HEK293T (cell line): ENCODE measurements at regions not wholly inside any gene's neighbourhood (a gene's known extent, or its start where the extent isn't known, plus 50 kb on each side); places are given as distances from the start of the nearest gene placed in this dataset.
"Not testable (repeated sequence)": the region's sequence is repeated elsewhere in the genome, so short reads cannot be mapped to it uniquely, and the experiment has no call there.

Experiments
- BHLHE40 ChIP-seq: fragments of 450-650 bp; IDR thresholded peaks from 2 replicates; pipeline ENCODE4 v1.6.1; 2016; ENCODE audit warnings: mild to moderate bottlenecking, moderate library complexity, borderline replicate concordance
- ZNF384 ChIP-seq: fragments of 450-650 bp; IDR thresholded peaks from 2 replicates; pipeline ENCODE4 v1.6.1; 2016

- not testable (repeated sequence) for TF ChIP-seq ZNF384, BHLHE40
Measured at GRCh38 chr14:105914281-105914680, 387.9 kb downstream of the TMEM121 start.
